ENCODE measurements at regions not wholly inside any gene's neighbourhood (a gene's known extent, or its start where the extent isn't known, plus 50 kb on each side); places are given as distances from the start of the nearest gene placed in this dataset.

GRCh38 chr7:49137978-49138377, 213.6 kb downstream of the CDC14C start:
- Histone ChIP-seq H3K27me3 (replicated peaks; ENCODE audit: control insufficient read depth, insufficient read depth, low read length) (no peaks in the 10 kb centered on the region), H3K4me3 (replicated peaks; ENCODE audit: low read depth, low read length) (no peak overlapping the region), H3K36me3 (ENCODE audit: control insufficient read depth, insufficient read depth, low read length) (no peaks in the 10 kb centered on the region)
- TF ChIP-seq CTCF (IDR thresholded peaks at IDR 0.05; ENCODE audit: insufficient read depth, low read length, poor library complexity, severe bottlenecking), result no peak
- no peak for DNase-seq (ENCODE audit: extremely low read depth, insufficient read length)

GRCh38 chr7:49150486-49150885, 226.1 kb downstream of the CDC14C start:
- no peak for TF ChIP-seq CTCF (IDR thresholded peaks at IDR 0.05; ENCODE audit: insufficient read depth, low read length, poor library complexity, severe bottlenecking)
- Histone ChIP-seq H3K27me3 (replicated peaks; ENCODE audit: control insufficient read depth, insufficient read depth, low read length) (no peaks in the 10 kb centered on the region), H3K4me3 (replicated peaks; ENCODE audit: low read depth, low read length) (no peak overlapping the region), H3K36me3 (ENCODE audit: control insufficient read depth, insufficient read depth, low read length) (no peaks in the 10 kb centered on the region)
- no peak for DNase-seq (ENCODE audit: extremely low read depth, insufficient read length)

GRCh38 chr7:49151146-49151545, 226.8 kb downstream of the CDC14C start:
- Histone ChIP-seq H3K4me3 (replicated peaks; ENCODE audit: low read depth, low read length) (no peak overlapping the region), H3K27me3 (replicated peaks; ENCODE audit: control insufficient read depth, insufficient read depth, low read length) (no peaks in the 10 kb centered on the region), H3K36me3 (ENCODE audit: control insufficient read depth, insufficient read depth, low read length) (no peaks in the 10 kb centered on the region)
- DNase-seq (ENCODE audit: extremely low read depth, insufficient read length), result no peak
- no peak for TF ChIP-seq CTCF (IDR thresholded peaks at IDR 0.05; ENCODE audit: insufficient read depth, low read length, poor library complexity, severe bottlenecking)

GRCh38 chr7:49158321-49158720, 234.0 kb downstream of the CDC14C start:
- no peak for TF ChIP-seq CTCF (IDR thresholded peaks at IDR 0.05; ENCODE audit: insufficient read depth, low read length, poor library complexity, severe bottlenecking)
- Histone ChIP-seq H3K27me3 (replicated peaks; ENCODE audit: control insufficient read depth, insufficient read depth, low read length) (no peaks in the 10 kb centered on the region), H3K36me3 (ENCODE audit: control insufficient read depth, insufficient read depth, low read length) (no peaks in the 10 kb centered on the region), H3K4me3 (replicated peaks; ENCODE audit: low read depth, low read length) (no peak overlapping the region)
- DNase-seq (ENCODE audit: extremely low read depth, insufficient read length), result no peak

- Histone ChIP-seq H3K36me3 (ENCODE audit: control insufficient read depth, insufficient read depth, low read length) (no peaks in the 10 kb centered on the region), H3K27me3 (replicated peaks; ENCODE audit: control insufficient read depth, insufficient read depth, low read length) (no peaks in the 10 kb centered on the region), H3K4me3 (replicated peaks; ENCODE audit: low read depth, low read length) (no peak overlapping the region)
- no peak for TF ChIP-seq CTCF (IDR thresholded peaks at IDR 0.05; ENCODE audit: insufficient read depth, low read length, poor library complexity, severe bottlenecking)
- no peak for DNase-seq (ENCODE audit: extremely low read depth, insufficient read length)
Observed at GRCh38 chr7:49159536-49159935, 235.2 kb downstream of the CDC14C start.

- H3K4me3 ChIP-seq (replicated peaks; ENCODE audit: low read depth, low read length), result no peak overlapping the region
- no peaks in the 10 kb centered on the region for H3K36me3 ChIP-seq (ENCODE audit: control insufficient read depth, insufficient read depth, low read length)
- no peak for DNase-seq (ENCODE audit: extremely low read depth, insufficient read length)
- peak; percentile 21 for TF ChIP-seq CTCF (IDR thresholded peaks at IDR 0.05; ENCODE audit: insufficient read depth, low read length, poor library complexity, severe bottlenecking)
- H3K27me3 ChIP-seq (replicated peaks; ENCODE audit: control insufficient read depth, insufficient read depth, low read length), result no peaks in the 10 kb centered on the region
Observed at GRCh38 chr7:49166441-49166840, 242.1 kb downstream of the CDC14C start.
